CD14-positive monocyte (primary cell): ENCODE measurements at regions not wholly inside any gene's neighbourhood (a gene's known extent, or its start where the extent isn't known, plus 50 kb on each side); places are given as distances from the start of the nearest gene placed in this dataset.

Experiments
- DNase-seq, 3 donors: peaks; one replicate each; pipeline ENCODE4 v3.0.0-alpha.2; 2011 to 2022
- H2AFZ ChIP-seq: 2 replicates; pipeline ENCODE4 v1.6.0; 2012; ENCODE audit warnings: mild to moderate bottlenecking, low read depth, low read length, inconsistent platforms; ENCODE audit not compliant: insufficient read depth, poor library complexity, severe bottlenecking
- H3K27ac ChIP-seq, 2 donors: 1 replicate in 1 of 2; 2 replicates in 1 of 2; pipeline ENCODE4 v1.5.1; 2012 to 2013; ENCODE audit warnings: low read length in 2 of 2, control low read depth in 1 of 2, inconsistent platforms in 1 of 2, low read depth in 1 of 2, mild to moderate bottlenecking in 1 of 2
- H3K27me3 ChIP-seq, 2 donors: one replicate each; pipeline versions ENCODE4 v1.6.0 to v1.6.1; 2011 to 2013; ENCODE audit warnings: low read length in 2 of 2; ENCODE audit not compliant: control insufficient read depth in 2 of 2, insufficient read depth in 2 of 2
- H3K36me3 ChIP-seq, 2 donors: replicated peaks in 1 of 2; 1 replicate in 1 of 2; 2 replicates in 1 of 2; pipeline versions ENCODE4 v1.5.1 to v1.6.1; 2012 to 2013; ENCODE audit warnings: low read length in 2 of 2, control low read depth in 1 of 2, inconsistent platforms in 1 of 2, mild to moderate bottlenecking in 1 of 2; ENCODE audit not compliant: insufficient read depth in 2 of 2, control insufficient read depth in 1 of 2
- H3K4me1 ChIP-seq, 2 donors: 1 replicate in 1 of 2; 2 replicates in 1 of 2; pipeline versions ENCODE4 v1.5.1 to v1.6.1; 2012 to 2013; ENCODE audit warnings: low read length in 2 of 2, control low read depth in 1 of 2, inconsistent platforms in 1 of 2, mild to moderate bottlenecking in 1 of 2, moderate library complexity in 1 of 2; ENCODE audit not compliant: insufficient read depth in 2 of 2, control insufficient read depth in 1 of 2
- H3K4me2 ChIP-seq: replicated peaks from 2 replicates; pipeline ENCODE3; 2012; ENCODE audit warnings: low read length, moderate library complexity, mild to moderate bottlenecking; ENCODE audit not compliant: poor library complexity, severe bottlenecking; ENCODE audit errors: extremely low read depth
- H3K4me3 ChIP-seq, 3 experiments: fragments of 200-600 bp in 1 of 3; sonication (generic) in 1 of 3; replicated peaks in 1 of 3; 1 replicate in 2 of 3; 2 replicates in 1 of 3; pipeline ENCODE4 v1.5.1; 2011 to 2013; ENCODE audit warnings: low read length in 3 of 3, mild to moderate bottlenecking in 3 of 3, control low read depth in 2 of 3, low read depth in 2 of 3, inconsistent platforms in 1 of 3, moderate library complexity in 1 of 3
- H3K79me2 ChIP-seq: 2 replicates; pipeline ENCODE4 v1.6.0; 2012; ENCODE audit warnings: mild to moderate bottlenecking, control low read depth, inconsistent platforms, low read length, moderate library complexity; ENCODE audit not compliant: insufficient read depth
- H3K9ac ChIP-seq: 2 replicates; pipeline ENCODE4 v1.6.0; 2017; ENCODE audit warnings: low read length, mild to moderate bottlenecking; ENCODE audit not compliant: insufficient read depth, poor library complexity, severe bottlenecking
- H3K9me3 ChIP-seq, 2 donors: replicated peaks in 1 of 2; 1 replicate in 1 of 2; 2 replicates in 1 of 2; pipeline versions ENCODE4 v1.5.1 to v1.6.1; 2012 to 2013; ENCODE audit warnings: low read length in 2 of 2, control low read depth in 1 of 2; ENCODE audit not compliant: control insufficient read depth in 1 of 2, insufficient read depth in 1 of 2
- H4K20me1 ChIP-seq: 2 replicates; pipeline ENCODE4 v1.6.0; 2012; ENCODE audit warnings: mild to moderate bottlenecking, low read length, control low read depth, moderate library complexity; ENCODE audit not compliant: insufficient read depth
- H3K27ac Mint-ChIP-seq, 7 donors: one replicate each; pipeline ENCODE4 v1.8.0; 2020; ENCODE audit warnings: mild to moderate bottlenecking in 7 of 7, mixed read lengths in 7 of 7, moderate library complexity in 6 of 7, inconsistent platforms in 2 of 7
- H3K27me3 Mint-ChIP-seq, 3 donors: one replicate each; pipeline ENCODE4 v1.8.0; 2021 to 2022; ENCODE audit warnings: low read depth in 3 of 3, mild to moderate bottlenecking in 3 of 3, mixed read lengths in 3 of 3, moderate library complexity in 3 of 3, inconsistent platforms in 1 of 3
- H3K36me3 Mint-ChIP-seq, 2 donors: one replicate each; pipeline ENCODE4 v1.8.0; 2020; ENCODE audit warnings: mixed read lengths in 2 of 2, inconsistent platforms in 1 of 2, mild to moderate bottlenecking in 1 of 2
- H3K4me1 Mint-ChIP-seq: one replicate; pipeline ENCODE4 v1.8.0; 2020; ENCODE audit warnings: mild to moderate bottlenecking, mixed read lengths
- H3K4me3 Mint-ChIP-seq, 2 donors: one replicate each; pipeline ENCODE4 v1.8.0; 2020; ENCODE audit warnings: mild to moderate bottlenecking in 2 of 2, mixed read lengths in 2 of 2, moderate library complexity in 1 of 2
- H3K9me3 Mint-ChIP-seq, 7 donors: one replicate each; pipeline ENCODE4 v1.8.0; 2020 to 2022; ENCODE audit warnings: mixed read lengths in 7 of 7, mild to moderate bottlenecking in 6 of 7, moderate library complexity in 6 of 7, inconsistent platforms in 2 of 7
- WGBS: methylation state at CpG from one replicate; pipeline ENCODE4 v1.1.5; 2013; ENCODE audit warnings: missing lambda C conversion rate; ENCODE audit not compliant: insufficient coverage; 5-methylcytosine and 5-hydroxymethylcytosine counted together
- intact Hi-C, 2 donors: fragments of 100-400 bp; cut with micrococcal nuclease; formaldehyde crosslinking; loops; one replicate each; pipeline versions ENCODE4 v1.15.0 to v1.15.1; 2023
- TF ChIP-seq, protein P1 (sequence below): fragments of 200-600 bp; IDR thresholded peaks from one replicate; pipeline ENCODE4 v1.8.0; 2022; ENCODE audit warnings: antibody characterized with exemption, mild to moderate bottlenecking

DNA sequence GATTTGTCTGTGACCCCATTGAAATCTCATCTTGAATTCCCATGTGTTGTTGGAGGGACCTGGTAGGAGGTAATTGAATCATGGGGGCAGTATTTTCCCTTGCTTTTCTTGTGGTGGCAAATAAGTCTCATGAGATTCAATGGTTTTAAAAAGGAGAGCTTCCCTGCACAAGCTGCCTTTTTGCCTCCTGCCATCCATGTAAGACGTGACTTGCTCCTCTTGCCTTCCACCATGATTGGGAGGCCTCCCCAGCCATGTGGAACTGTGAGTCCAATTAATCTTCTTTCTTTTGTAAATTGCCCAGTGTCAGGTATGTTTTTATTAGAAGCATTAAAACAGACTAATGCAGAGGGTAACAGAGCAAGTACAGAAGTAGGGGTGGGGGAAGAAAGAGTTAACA is 1097.0 kb upstream of the ADGRB3 start:
- intact Hi-C loops: no loop called here
- H3K9ac ChIP-seq: no peak overlapping the region

DNA sequence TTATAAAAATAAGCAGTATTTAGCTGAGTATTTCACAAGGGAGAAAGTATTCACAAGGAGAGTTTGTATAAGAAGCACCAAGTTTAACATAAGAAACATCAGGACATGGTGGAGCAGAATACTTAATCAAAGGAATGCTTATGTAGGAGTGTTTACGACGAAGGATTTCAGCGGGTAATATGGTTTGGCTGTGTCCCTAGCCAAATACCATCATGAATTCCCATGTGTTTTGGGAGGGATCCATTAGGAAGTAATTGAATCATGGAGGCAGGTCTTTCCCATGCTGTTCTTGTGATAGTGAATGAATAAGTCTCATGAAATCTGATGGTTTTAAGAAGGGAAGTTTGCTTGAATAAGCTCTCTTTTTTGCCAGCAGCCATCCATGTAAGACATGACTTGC is 1099.1 kb upstream of the ADGRB3 start:
- H3K79me2 ChIP-seq: no peaks in the 10 kb centered on the region
- H3K27ac Mint-ChIP-seq: no peak overlapping the region
- H3K9me3 ChIP-seq: peaks cover 5 to 14% of the 10 kb centered on the region in 2 donors
- no peak overlapping the region for H3K4me2 ChIP-seq
- H3K27me3 ChIP-seq: no peaks in the 10 kb centered on the region
- no peak overlapping the region for H3K4me3 ChIP-seq
- H3K9me3 Mint-ChIP-seq: peaks cover 2 to 14% (median 6%) of the 10 kb centered on the region in 7 donors
- TF ChIP-seq, protein P1, sequence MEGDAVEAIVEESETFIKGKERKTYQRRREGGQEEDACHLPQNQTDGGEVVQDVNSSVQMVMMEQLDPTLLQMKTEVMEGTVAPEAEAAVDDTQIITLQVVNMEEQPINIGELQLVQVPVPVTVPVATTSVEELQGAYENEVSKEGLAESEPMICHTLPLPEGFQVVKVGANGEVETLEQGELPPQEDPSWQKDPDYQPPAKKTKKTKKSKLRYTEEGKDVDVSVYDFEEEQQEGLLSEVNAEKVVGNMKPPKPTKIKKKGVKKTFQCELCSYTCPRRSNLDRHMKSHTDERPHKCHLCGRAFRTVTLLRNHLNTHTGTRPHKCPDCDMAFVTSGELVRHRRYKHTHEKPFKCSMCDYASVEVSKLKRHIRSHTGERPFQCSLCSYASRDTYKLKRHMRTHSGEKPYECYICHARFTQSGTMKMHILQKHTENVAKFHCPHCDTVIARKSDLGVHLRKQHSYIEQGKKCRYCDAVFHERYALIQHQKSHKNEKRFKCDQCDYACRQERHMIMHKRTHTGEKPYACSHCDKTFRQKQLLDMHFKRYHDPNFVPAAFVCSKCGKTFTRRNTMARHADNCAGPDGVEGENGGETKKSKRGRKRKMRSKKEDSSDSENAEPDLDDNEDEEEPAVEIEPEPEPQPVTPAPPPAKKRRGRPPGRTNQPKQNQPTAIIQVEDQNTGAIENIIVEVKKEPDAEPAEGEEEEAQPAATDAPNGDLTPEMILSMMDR: no peak
- peaks cover 0 to 2% (median 0%) of the 10 kb centered on the region in 3 donors for H3K27me3 Mint-ChIP-seq
- no peaks in the 10 kb centered on the region for H4K20me1 ChIP-seq
- no peaks in the 10 kb centered on the region for H3K36me3 ChIP-seq
- no peak overlapping the region for H3K9ac ChIP-seq
- no peak overlapping the region for H2AFZ ChIP-seq
- intact Hi-C loops: no loop called here
- H3K4me1 ChIP-seq: no peaks in the 10 kb centered on the region
- H3K27ac ChIP-seq: no peak overlapping the region
- H3K4me3 Mint-ChIP-seq: no peak overlapping the region
- no peak for DNase-seq
- no peaks in the 10 kb centered on the region for H3K36me3 Mint-ChIP-seq
- no peaks in the 10 kb centered on the region for H3K4me1 Mint-ChIP-seq
- 100% methylated on average over 1 of the region's 3 CpGs for whole genome bisulfite sequencing

More for the DNA sequence above, 1097.0 kb upstream of the ADGRB3 start:
- H3K27ac ChIP-seq: no peak overlapping the region
- H2AFZ ChIP-seq: no peak overlapping the region
- no peaks in the 10 kb centered on the region for H3K27me3 ChIP-seq
- H3K27ac Mint-ChIP-seq: no peak overlapping the region
- no peaks in the 10 kb centered on the region for H4K20me1 ChIP-seq
- H3K4me3 Mint-ChIP-seq: no peak overlapping the region
- H3K27me3 Mint-ChIP-seq: no peaks in the 10 kb centered on the region
- no peaks in the 10 kb centered on the region for H3K36me3 ChIP-seq
- no peak overlapping the region for H3K4me3 ChIP-seq
- H3K4me1 Mint-ChIP-seq: no peaks in the 10 kb centered on the region
- TF ChIP-seq, protein P1: no peak
- no peaks in the 10 kb centered on the region for H3K36me3 Mint-ChIP-seq
- 40% methylated on average over 1 of the region's 1 CpG for WGBS
- H3K9me3 ChIP-seq: peaks cover 10 to 14% of the 10 kb centered on the region in 2 donors
- DNase-seq: no peak
- no peaks in the 10 kb centered on the region for H3K4me1 ChIP-seq
- H3K79me2 ChIP-seq: no peaks in the 10 kb centered on the region
- peaks cover 2 to 17% (median 9%) of the 10 kb centered on the region in 7 donors for H3K9me3 Mint-ChIP-seq
- H3K4me2 ChIP-seq: no peak overlapping the region
